GM10248 (cell line): ENCODE measurements at regions not wholly inside any gene's neighbourhood (a gene's known extent, or its start where the extent isn't known, plus 50 kb on each side); places are given as distances from the start of the nearest gene placed in this dataset.

ENCODE experiments used
- CTCF ChIA-PET: fragments of 300-600 bp; sonication (Branson Sonifier 250); formaldehyde crosslinking; extraction: SDS; loops from one replicate; lab custom pipeline; 2021; ENCODE audit warnings: antibody characterized with exemption; lab: Yijun Ruan, JAX
- POLR2A ChIA-PET: fragments of 350-650 bp; sonication (Branson Sonifier 250); formaldehyde crosslinking; extraction: SDS; loops from one replicate; lab custom pipeline; 2020; ENCODE audit warnings: antibody characterized with exemption; lab: Yijun Ruan, JAX
- DNase-seq: peaks from one replicate; pipeline ENCODE4 v3.0.0; 2012; ENCODE audit errors: extremely low spot score
- CTCF ChIP-seq: IDR thresholded peaks from 2 replicates; pipeline ENCODE4 v1.5.1; 2012; ENCODE audit warnings: mild to moderate bottlenecking, low read depth; ENCODE audit errors: extremely low read depth, missing control alignments, control extremely low read depth

- ChIA-PET POLR2A (no interaction called here), CTCF (interaction anchor here (1.3 to 1.7 kb wide), 3 partner anchors 10 to 217 kb away, joined by 3 to 5 read pairs (median 4); no protein-coding TSS in a partner anchor)
- no peak for DNase-seq
- TF ChIP-seq CTCF, result no peak
Observed at GRCh38 chr3:187536185-187536584, 134.0 kb downstream of the SST start.

- POLR2A ChIA-PET, result no interaction called here
- no peak for TF ChIP-seq CTCF
- CTCF ChIA-PET, result interaction anchor here (2.8 kb wide), 1 partner anchor 215 kb away, joined by 7 read pairs; no protein-coding TSS in a partner anchor
- DNase-seq, result no peak
Observed at GRCh38 chr3:187533797-187534196, 136.4 kb downstream of the SST start.

GRCh38 chr3:187531831-187532230 lies 138.4 kb downstream of the SST start:
- no peak for DNase-seq
- CTCF ChIA-PET, result interaction anchor here (1.0 to 2.8 kb wide), 2 partner anchors 16 to 213 kb away, joined by 3 to 7 read pairs; no protein-coding TSS in a partner anchor
- no peak for TF ChIP-seq CTCF
- POLR2A ChIA-PET, result no interaction called here

- ChIA-PET POLR2A (no interaction called here), CTCF (no interaction called here)
- DNase-seq, result no peak
- TF ChIP-seq CTCF, result no peak
Observed at GRCh38 chr3:187522890-187523289, 147.3 kb downstream of the SST start.

GRCh38 chr3:187522293-187522692 lies 147.9 kb downstream of the SST start:
- DNase-seq, result no peak
- ChIA-PET CTCF (no interaction called here), POLR2A (no interaction called here)
- TF ChIP-seq CTCF, result no peak

- no peak for DNase-seq
- ChIA-PET CTCF (no interaction called here), POLR2A (no interaction called here)
- TF ChIP-seq CTCF, result no peak
Observed at GRCh38 chr3:187521546-187521945, 148.6 kb downstream of the SST start.
